Naive B cell (primary cell): ENCODE measurements at regions not wholly inside any gene's neighbourhood (a gene's known extent, or its start where the extent isn't known, plus 50 kb on each side); places are given as distances from the start of the nearest gene placed in this dataset.
A peak's percentile ranks its signal among the peaks of the same experiment; 100 is the strongest.

ENCODE experiments used
- ATAC-seq, 2 donors: fragments of 150-1000 bp; cut with Tn5 transposase; 2 replicates each; pipeline ENCODE4 v1.10.0; 2021; ENCODE audit warnings: low read depth in 2 of 2, mild to moderate bottlenecking in 2 of 2, moderate library complexity in 2 of 2
- DNase-seq: peaks from one replicate; pipeline ENCODE4 v3.0.0; 2022
- H3K27ac Mint-ChIP-seq, 6 donors: one replicate each; pipeline ENCODE4 v1.8.0; 2020 to 2022; ENCODE audit warnings: mild to moderate bottlenecking in 6 of 6, mixed read lengths in 6 of 6, moderate library complexity in 5 of 6, inconsistent platforms in 2 of 6
- H3K27me3 Mint-ChIP-seq, 3 donors: one replicate each; pipeline ENCODE4 v1.8.0; 2021 to 2022; ENCODE audit warnings: mixed read lengths in 3 of 3, mild to moderate bottlenecking in 1 of 3
- H3K36me3 Mint-ChIP-seq, 2 donors: one replicate each; pipeline ENCODE4 v1.8.0; 2020 to 2022; ENCODE audit warnings: mixed read lengths in 2 of 2, inconsistent platforms in 1 of 2, mild to moderate bottlenecking in 1 of 2
- H3K4me1 Mint-ChIP-seq, 3 donors: one replicate each; pipeline ENCODE4 v1.8.0; 2020 to 2022; ENCODE audit warnings: mixed read lengths in 3 of 3, inconsistent platforms in 1 of 3, mild to moderate bottlenecking in 1 of 3, moderate library complexity in 1 of 3
- H3K4me3 Mint-ChIP-seq, 8 donors: one replicate each; pipeline ENCODE4 v1.8.0; 2020 to 2022; ENCODE audit warnings: mild to moderate bottlenecking in 8 of 8, mixed read lengths in 8 of 8, moderate library complexity in 8 of 8, inconsistent platforms in 2 of 8
- H3K9me3 Mint-ChIP-seq, 7 donors: one replicate each; pipeline ENCODE4 v1.8.0; 2020 to 2022; ENCODE audit warnings: mixed read lengths in 7 of 7, mild to moderate bottlenecking in 5 of 7, inconsistent platforms in 2 of 7, moderate library complexity in 1 of 7

GRCh38 chr5:104706600-104706999 lies 1144.0 kb upstream of the NUDT12 start:
- DNase-seq (no peak), ATAC-seq (no peak)
- H3K36me3 Mint-ChIP-seq, result no peaks in the 10 kb centered on the region
- H3K27me3 Mint-ChIP-seq, result no peaks in the 10 kb centered on the region
- H3K9me3 Mint-ChIP-seq, result peaks cover 3 to 13% (median 7%) of the 10 kb centered on the region in 7 donors
- no peaks in the 10 kb centered on the region for H3K4me1 Mint-ChIP-seq
- H3K4me3 Mint-ChIP-seq, result no peak overlapping the region
- H3K27ac Mint-ChIP-seq, result no peak overlapping the region

- ATAC-seq, result no peak
- no peak overlapping the region for H3K27ac Mint-ChIP-seq
- H3K9me3 Mint-ChIP-seq, result peaks cover 5 to 26% (median 10%) of the 10 kb centered on the region in 7 donors
- H3K4me1 Mint-ChIP-seq, result no peaks in the 10 kb centered on the region
- H3K36me3 Mint-ChIP-seq, result no peaks in the 10 kb centered on the region
- no peak for DNase-seq
- no peaks in the 10 kb centered on the region for H3K27me3 Mint-ChIP-seq
- H3K4me3 Mint-ChIP-seq, result no peak overlapping the region
Observed at GRCh38 chr5:104702212-104702611, 1139.6 kb upstream of the NUDT12 start.

DNA sequence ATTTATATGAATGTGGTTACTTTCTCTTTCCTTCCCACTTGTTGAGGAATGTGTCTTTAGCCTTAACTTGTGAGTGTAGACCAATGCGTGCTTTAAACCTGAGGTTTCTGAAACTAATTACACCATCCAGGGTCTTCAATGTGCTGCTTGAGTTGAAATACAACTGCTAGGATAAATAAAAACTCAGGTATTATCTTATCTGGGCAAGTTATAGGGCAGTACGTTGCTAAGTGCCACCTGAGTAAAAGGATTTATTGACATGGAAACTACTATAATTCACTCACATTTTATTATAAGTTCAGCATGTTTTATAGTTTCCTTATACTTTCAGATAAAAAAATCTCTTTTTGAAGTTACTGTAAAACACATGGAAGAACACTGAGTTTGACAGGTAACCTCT lies 1136.8 kb upstream of the NUDT12 start:
- DNase-seq, result no peak

DNA sequence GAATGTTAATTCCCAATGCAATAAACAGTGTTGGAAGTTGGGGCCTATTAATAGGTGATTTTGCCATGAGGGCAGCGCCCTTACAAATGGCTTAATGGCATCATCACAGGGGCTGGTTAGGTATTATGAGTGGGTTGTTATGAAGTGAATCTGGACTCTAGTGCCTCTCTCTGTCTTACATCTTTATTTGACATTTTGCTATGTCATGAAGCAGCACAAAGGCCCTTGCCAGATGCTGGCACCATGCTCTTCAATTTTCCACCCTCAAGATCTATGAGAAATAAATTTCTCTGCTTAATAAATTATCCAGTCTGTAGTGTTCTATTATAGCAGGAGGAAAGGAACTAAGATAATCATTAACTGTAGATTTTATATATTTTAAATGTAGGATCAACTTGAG lies 1098.7 kb upstream of the NUDT12 start:
- H3K4me3 Mint-ChIP-seq, result no peak overlapping the region
- H3K9me3 Mint-ChIP-seq, result peaks cover 0 to 8% (median 0%) of the 10 kb centered on the region in 7 donors
- DNase-seq (no peak), ATAC-seq (no peak)
- H3K36me3 Mint-ChIP-seq, result no peaks in the 10 kb centered on the region
- no peaks in the 10 kb centered on the region for H3K27me3 Mint-ChIP-seq
- no peak overlapping the region for H3K27ac Mint-ChIP-seq
- H3K4me1 Mint-ChIP-seq, result no peaks in the 10 kb centered on the region

More for the DNA sequence above, 1136.8 kb upstream of the NUDT12 start:
- no peaks in the 10 kb centered on the region for H3K36me3 Mint-ChIP-seq
- no peaks in the 10 kb centered on the region for H3K4me1 Mint-ChIP-seq
- no peak overlapping the region for H3K4me3 Mint-ChIP-seq
- peaks cover 7 to 26% (median 9%) of the 10 kb centered on the region in 7 donors for H3K9me3 Mint-ChIP-seq
- H3K27ac Mint-ChIP-seq, result no peak overlapping the region
- no peaks in the 10 kb centered on the region for H3K27me3 Mint-ChIP-seq
- no peak for ATAC-seq

- H3K4me3 Mint-ChIP-seq, result no peak overlapping the region
- no peaks in the 10 kb centered on the region for H3K4me1 Mint-ChIP-seq
- no peaks in the 10 kb centered on the region for H3K27me3 Mint-ChIP-seq
- H3K9me3 Mint-ChIP-seq, result peaks cover 0 to 19% (median 4%) of the 10 kb centered on the region in 7 donors
- no peak for ATAC-seq
- H3K36me3 Mint-ChIP-seq, result no peaks in the 10 kb centered on the region
- DNase-seq, result no peak
- no peak overlapping the region for H3K27ac Mint-ChIP-seq
Observed at GRCh38 chr5:104659497-104659896, 1096.9 kb upstream of the NUDT12 start.

GRCh38 chr5:104652271-104652861 lies 1089.8 kb upstream of the NUDT12 start:
- peaks cover 3 to 20% (median 10%) of the 10 kb centered on the region in 7 donors for H3K9me3 Mint-ChIP-seq
- no peak overlapping the region for H3K27ac Mint-ChIP-seq
- H3K27me3 Mint-ChIP-seq, result no peaks in the 10 kb centered on the region
- no peak overlapping the region for H3K4me3 Mint-ChIP-seq
- no peaks in the 10 kb centered on the region for H3K4me1 Mint-ChIP-seq
- H3K36me3 Mint-ChIP-seq, result no peaks in the 10 kb centered on the region
- no peak for DNase-seq
- ATAC-seq, result no peak

GRCh38 chr5:104650313-104651055 lies 1087.9 kb upstream of the NUDT12 start:
- Mint-ChIP-seq H3K36me3 (no peaks in the 10 kb centered on the region), H3K4me1 (no peaks in the 10 kb centered on the region)
- no peak for ATAC-seq

DNA sequence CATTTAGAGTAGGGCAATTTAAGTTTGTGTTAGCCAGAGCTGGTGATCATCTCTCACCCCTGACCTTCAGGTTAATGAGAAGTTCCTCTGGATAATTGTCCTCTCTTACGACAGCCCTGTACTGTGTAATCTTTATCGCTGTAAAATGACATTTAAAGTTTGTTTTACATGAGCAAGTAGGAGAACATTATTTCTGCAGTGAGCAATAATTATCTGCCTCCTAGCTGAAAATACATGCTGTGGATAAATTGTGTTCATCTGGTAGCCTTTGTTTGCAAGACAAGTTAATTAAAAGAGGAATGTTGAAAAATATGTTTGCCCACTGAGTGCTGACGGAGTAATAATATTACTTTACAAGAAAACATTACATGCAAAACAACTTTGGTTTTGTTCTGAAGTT lies 1083.8 kb upstream of the NUDT12 start:
- no peak for ATAC-seq
- Mint-ChIP-seq H3K27me3 (no peaks in the 10 kb centered on the region), H3K9me3 (peaks cover 0 to 7% (median 0%) of the 10 kb centered on the region in 7 donors), H3K36me3 (no peaks in the 10 kb centered on the region), H3K4me3 (no peak overlapping the region), H3K4me1 (no peaks in the 10 kb centered on the region), H3K27ac (no peak overlapping the region)
- no peak for DNase-seq

More at GRCh38 chr5:104650313-104651055, 1087.9 kb upstream of the NUDT12 start:
- H3K9me3 Mint-ChIP-seq, result peaks cover 3 to 13% (median 9%) of the 10 kb centered on the region in 7 donors
- no peaks in the 10 kb centered on the region for H3K27me3 Mint-ChIP-seq
- peak overlapping the region in 1 of 6 donors; percentile 43 for H3K27ac Mint-ChIP-seq
- DNase-seq, result no peak
- no peak overlapping the region for H3K4me3 Mint-ChIP-seq

DNA sequence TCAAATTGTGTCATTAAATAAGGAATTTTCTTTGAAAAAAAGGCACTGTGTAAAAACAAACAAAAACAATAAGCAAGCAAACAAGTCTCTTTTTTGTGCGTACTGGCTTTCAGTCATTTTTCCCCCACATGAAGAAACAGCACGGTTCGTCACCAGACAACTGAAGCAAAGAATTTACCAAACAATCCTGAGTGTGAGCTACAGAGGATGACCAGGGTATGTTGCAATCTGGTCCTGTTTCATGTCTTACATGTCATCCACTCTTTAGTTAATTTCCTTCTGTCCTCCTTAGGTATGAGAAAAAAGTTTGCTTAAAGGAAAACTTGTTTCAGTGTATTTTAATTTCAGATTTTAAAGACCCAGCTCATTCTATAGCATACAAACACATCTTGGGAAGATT lies 1080.7 kb upstream of the NUDT12 start:
- Mint-ChIP-seq H3K4me1 (no peaks in the 10 kb centered on the region), H3K4me3 (no peak overlapping the region), H3K27me3 (no peaks in the 10 kb centered on the region), H3K27ac (no peak overlapping the region), H3K9me3 (peaks cover 0 to 4% (median 0%) of the 10 kb centered on the region in 7 donors), H3K36me3 (no peaks in the 10 kb centered on the region)
- no peak for ATAC-seq
- DNase-seq, result no peak

DNA sequence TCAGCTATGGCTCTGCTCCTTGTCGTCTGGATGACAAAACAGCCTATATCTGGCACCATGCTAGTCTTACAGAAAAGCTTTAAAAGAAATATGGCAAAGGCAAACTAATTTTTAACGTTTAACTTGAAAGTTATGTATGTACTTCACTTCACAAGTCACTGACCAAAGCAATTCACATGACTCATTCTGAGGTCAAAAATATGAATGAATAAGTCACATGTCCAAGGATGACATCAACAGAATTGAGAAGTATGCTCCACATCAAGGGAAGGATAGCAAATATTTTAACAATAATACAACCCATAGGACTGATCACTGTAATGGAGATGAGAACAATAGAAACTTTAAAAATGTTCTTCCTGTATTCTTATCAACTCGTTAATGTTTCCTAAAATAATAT lies 1072.6 kb upstream of the NUDT12 start:
- Mint-ChIP-seq H3K4me1 (no peaks in the 10 kb centered on the region), H3K36me3 (no peaks in the 10 kb centered on the region), H3K4me3 (no peak overlapping the region), H3K27me3 (no peaks in the 10 kb centered on the region), H3K9me3 (no peaks in the 10 kb centered on the region), H3K27ac (no peak overlapping the region)
- DNase-seq (no peak), ATAC-seq (no peak)

- peaks cover 0 to 7% (median 4%) of the 10 kb centered on the region in 7 donors for H3K9me3 Mint-ChIP-seq
- ATAC-seq (no peak), DNase-seq (no peak)
- H3K27ac Mint-ChIP-seq, result no peak overlapping the region
- no peaks in the 10 kb centered on the region for H3K36me3 Mint-ChIP-seq
- no peaks in the 10 kb centered on the region for H3K27me3 Mint-ChIP-seq
- H3K4me1 Mint-ChIP-seq, result no peaks in the 10 kb centered on the region
- no peak overlapping the region for H3K4me3 Mint-ChIP-seq
Observed at GRCh38 chr5:104628911-104629310, 1066.3 kb upstream of the NUDT12 start.

DNA sequence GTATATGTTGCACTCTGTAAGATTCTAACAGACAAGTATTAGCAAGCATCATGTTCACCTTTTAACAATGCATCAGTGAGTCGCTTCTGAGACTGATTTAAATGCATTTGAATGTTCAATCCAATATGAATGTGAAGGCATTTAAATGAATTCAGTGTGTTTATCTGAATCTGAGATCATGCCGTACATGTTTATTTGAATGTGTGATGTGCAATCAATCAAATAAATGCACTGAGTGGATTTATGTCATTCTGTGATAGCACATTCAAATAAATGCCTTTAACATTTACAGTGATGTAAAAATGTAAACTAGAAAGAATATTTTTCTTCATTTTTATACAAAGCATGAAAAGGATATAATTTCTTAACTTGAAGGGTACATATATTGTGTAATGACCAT lies 1063.5 kb upstream of the NUDT12 start:
- Mint-ChIP-seq H3K4me1 (no peaks in the 10 kb centered on the region), H3K36me3 (no peaks in the 10 kb centered on the region), H3K9me3 (peaks cover 0 to 7% (median 4%) of the 10 kb centered on the region in 7 donors), H3K27me3 (no peaks in the 10 kb centered on the region), H3K27ac (no peak overlapping the region), H3K4me3 (no peak overlapping the region)
- ATAC-seq (no peak), DNase-seq (no peak)

- ATAC-seq, result no peak
- peaks cover 0 to 10% (median 2%) of the 10 kb centered on the region in 7 donors for H3K9me3 Mint-ChIP-seq
- no peaks in the 10 kb centered on the region for H3K36me3 Mint-ChIP-seq
- no peaks in the 10 kb centered on the region for H3K4me1 Mint-ChIP-seq
- H3K4me3 Mint-ChIP-seq, result no peak overlapping the region
- no peak overlapping the region for H3K27ac Mint-ChIP-seq
- H3K27me3 Mint-ChIP-seq, result no peaks in the 10 kb centered on the region
- no peak for DNase-seq
Observed at GRCh38 chr5:104612005-104612404, 1049.4 kb upstream of the NUDT12 start.

DNA sequence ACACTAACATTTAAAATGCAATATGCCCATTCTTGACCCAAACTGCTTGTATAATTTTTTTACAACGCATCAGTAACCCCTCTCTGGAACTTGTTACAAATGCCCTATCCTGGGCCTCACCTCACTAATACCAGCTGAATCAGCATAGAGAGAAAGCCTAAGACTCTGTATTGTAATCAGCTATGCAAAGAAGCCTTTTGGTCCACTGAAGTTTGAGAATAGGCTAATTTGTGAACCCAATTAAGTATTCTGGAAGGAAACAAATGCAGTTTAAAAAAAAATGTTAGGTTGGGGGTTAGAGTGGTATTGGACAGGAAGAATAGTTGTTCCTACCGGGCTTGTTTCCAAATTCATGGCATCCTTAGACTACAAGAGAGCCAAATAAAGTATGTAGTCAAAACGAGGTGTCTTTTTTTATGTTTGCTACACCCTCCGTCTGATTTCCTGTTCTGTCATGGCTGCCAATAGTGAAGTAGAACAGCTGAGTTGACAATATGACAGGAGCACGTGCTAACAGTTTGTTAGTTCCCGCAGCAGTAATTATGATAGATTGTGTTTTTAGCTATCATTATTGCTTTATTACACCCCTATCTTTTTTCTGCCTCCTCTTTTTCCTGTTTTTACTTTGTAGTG lies 1048.7 kb upstream of the NUDT12 start:
- Mint-ChIP-seq H3K4me1 (no peaks in the 10 kb centered on the region), H3K36me3 (no peaks in the 10 kb centered on the region), H3K9me3 (peaks cover 0 to 10% (median 2%) of the 10 kb centered on the region in 7 donors)

More for the DNA sequence above, 1048.7 kb upstream of the NUDT12 start:
- Mint-ChIP-seq H3K4me3 (no peak overlapping the region), H3K27ac (no peak overlapping the region), H3K27me3 (no peaks in the 10 kb centered on the region)
- ATAC-seq (no peak), DNase-seq (no peak)
